GM12873 (cell line): ENCODE measurements at regions not wholly inside any gene's neighbourhood (a gene's known extent, or its start where the extent isn't known, plus 50 kb on each side); places are given as distances from the start of the nearest gene placed in this dataset.

ENCODE experiments used
- TF ChIP-seq, protein P1 (sequence below): IDR thresholded peaks from 2 replicates; pipeline ENCODE4 v1.5.1; 2012; ENCODE audit warnings: low read depth, mild to moderate bottlenecking, moderate library complexity, low read length, control low read depth; ENCODE audit not compliant: insufficient read depth; ENCODE audit errors: missing control alignments

DNA sequence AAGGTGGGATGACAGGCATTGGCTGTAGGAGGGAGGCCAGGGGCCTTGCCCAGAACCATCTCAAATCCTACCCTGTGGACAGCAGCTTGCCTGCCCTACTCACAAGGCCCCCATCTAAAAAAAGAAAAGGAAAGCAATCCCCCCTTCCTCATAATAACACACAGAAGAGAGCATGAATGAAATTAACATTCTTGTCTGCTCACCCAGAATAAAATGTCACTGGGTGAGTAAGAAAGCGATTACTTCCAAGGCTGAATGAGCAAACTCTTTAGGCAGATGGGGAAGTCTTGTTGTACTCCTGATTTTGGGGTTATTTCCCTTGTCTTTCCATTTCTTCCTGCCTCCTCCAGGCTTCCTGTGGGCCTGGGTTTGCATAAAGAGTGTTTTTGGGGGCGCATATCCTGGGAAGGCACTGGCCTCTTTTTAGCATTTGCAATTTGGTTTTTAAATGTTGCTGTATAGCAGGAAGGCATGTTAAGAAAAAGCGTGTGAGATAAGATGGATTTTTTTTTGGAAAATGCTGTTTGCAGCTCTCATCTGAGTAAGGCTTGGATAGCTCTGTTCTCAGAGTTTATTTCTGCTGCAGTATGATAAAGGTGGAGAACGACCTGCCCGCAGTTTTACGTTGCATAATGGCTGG, 248.3 kb upstream of the GATB start:
- TF ChIP-seq, protein P1, sequence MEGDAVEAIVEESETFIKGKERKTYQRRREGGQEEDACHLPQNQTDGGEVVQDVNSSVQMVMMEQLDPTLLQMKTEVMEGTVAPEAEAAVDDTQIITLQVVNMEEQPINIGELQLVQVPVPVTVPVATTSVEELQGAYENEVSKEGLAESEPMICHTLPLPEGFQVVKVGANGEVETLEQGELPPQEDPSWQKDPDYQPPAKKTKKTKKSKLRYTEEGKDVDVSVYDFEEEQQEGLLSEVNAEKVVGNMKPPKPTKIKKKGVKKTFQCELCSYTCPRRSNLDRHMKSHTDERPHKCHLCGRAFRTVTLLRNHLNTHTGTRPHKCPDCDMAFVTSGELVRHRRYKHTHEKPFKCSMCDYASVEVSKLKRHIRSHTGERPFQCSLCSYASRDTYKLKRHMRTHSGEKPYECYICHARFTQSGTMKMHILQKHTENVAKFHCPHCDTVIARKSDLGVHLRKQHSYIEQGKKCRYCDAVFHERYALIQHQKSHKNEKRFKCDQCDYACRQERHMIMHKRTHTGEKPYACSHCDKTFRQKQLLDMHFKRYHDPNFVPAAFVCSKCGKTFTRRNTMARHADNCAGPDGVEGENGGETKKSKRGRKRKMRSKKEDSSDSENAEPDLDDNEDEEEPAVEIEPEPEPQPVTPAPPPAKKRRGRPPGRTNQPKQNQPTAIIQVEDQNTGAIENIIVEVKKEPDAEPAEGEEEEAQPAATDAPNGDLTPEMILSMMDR: no peak

- TF ChIP-seq, protein P1: no peak
Observed at GRCh38 chr4:152007111-152007510, 246.3 kb upstream of the GATB start.

GRCh38 chr4:152004801-152005200, 244.0 kb upstream of the GATB start:
- TF ChIP-seq, protein P1: no peak

DNA sequence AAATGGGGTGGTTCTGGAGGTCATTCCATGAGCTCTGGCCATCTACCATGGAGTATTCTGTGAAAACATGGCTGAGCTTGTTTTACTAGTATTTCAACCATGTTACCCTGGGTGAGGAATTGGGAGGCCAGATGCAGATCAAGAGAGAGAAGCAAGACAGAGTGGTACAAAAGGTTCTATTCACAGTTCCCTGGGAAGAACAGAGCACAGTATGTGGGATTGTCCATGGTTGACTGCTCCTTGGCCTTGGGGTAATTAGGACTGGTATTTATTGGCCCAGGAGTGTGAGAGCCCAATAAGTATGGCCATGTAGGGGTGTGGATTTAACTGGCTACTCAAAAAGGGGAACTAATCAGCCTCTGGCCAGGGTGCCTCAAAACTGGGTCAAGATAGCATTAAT, 239.7 kb upstream of the GATB start:
- TF ChIP-seq, protein P1: no peak

- TF ChIP-seq, protein P1: no peak
Observed at GRCh38 chr4:151998723-151999122, 237.9 kb upstream of the GATB start.

- TF ChIP-seq, protein P1: no peak
Observed at GRCh38 chr4:151997461-151997860, 236.7 kb upstream of the GATB start.

- TF ChIP-seq, protein P1: no peak
Observed at GRCh38 chr4:151994429-151994828, 233.6 kb upstream of the GATB start.
